GM18511 (cell line): ENCODE measurements at regions not wholly inside any gene's neighbourhood (a gene's known extent, or its start where the extent isn't known, plus 50 kb on each side); places are given as distances from the start of the nearest gene placed in this dataset.

Experiments
- ATAC-seq: cut with Tn5 transposase; IDR thresholded peaks from one replicate; pipeline ENCODE4 v1.9.1; 2021; ENCODE audit warnings: mild to moderate bottlenecking, moderate library complexity; ENCODE audit not compliant: unreplicated experiment

- ATAC-seq: no peak
Measured at GRCh38 chr6:18920701-18921100, 533.6 kb downstream of the RNF144B start.

DNA sequence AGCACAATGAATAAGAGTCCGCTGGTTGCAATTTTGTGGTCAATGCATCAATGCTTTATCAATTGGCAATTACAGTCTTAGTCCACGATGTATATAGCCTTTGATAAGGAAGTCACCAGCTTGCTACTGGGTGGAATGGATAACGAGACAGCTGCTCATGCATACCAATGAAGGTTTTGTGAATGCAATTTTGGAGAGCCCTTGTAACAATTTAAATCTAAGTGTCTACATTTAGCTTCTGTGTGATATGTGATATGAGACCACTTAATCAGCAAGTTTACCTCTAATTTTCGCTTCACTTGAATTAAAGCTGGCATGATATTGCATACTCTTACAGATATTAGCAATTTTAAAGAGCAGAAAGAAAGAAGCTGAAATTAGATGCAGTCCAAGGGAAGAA lies 543.9 kb downstream of the RNF144B start:
- no peak for ATAC-seq

GRCh38 chr6:18958146-18958545 lies 571.0 kb downstream of the RNF144B start:
- no peak for ATAC-seq

GRCh38 chr6:18961566-18961965 lies 574.4 kb downstream of the RNF144B start:
- ATAC-seq: no peak

DNA sequence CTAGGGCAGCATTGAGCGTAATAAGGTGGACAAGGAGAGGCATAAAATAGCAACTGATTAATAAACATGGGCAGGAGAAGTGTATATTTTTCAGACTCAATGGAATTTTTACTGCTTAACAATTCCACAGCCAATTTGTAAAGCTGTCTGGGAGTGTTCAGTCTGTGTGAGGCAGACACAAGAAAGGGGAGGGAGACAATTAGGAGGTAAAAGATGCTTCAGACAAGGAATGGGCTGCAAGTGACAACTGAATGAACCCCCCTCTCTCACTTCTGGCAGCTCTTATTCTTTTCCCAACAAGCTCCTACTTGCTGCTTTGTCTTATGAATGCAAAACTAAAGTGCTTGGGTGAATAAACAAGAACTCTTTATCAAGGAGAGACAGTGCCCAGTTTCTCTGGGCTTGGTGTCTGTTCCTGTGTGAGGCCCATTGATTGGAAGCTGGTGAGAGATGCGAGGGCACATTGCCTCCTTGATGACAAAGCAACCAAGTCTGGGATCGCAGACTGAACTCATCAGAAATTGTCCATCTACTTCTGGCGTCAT lies 575.3 kb downstream of the RNF144B start:
- no peak for ATAC-seq

DNA sequence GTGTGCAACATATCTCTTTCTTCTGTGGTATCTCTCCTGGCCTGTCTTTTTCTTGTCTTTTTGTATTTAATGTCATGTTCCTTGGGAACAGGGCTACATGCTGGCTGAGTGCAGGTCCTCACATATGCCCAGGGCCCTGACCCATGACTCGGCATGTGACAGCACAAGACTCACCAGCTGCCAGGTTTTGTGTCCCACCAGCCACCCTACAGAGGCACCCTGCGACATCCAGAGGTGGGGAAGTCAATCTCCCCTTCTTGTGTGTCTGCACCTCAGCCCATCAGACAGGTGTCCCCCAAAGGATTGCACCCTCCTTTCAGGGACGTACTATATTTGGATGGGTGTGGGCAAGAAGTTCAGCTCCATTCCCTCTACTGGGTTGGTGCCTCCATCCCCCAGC lies 576.3 kb downstream of the RNF144B start:
- ATAC-seq: no peak

- no peak for ATAC-seq
Measured at GRCh38 chr6:18973251-18973650, 586.1 kb downstream of the RNF144B start.

- ATAC-seq: no peak
Measured at GRCh38 chr6:18976091-18976490, 588.9 kb downstream of the RNF144B start.

GRCh38 chr6:18976966-18977365 lies 589.8 kb downstream of the RNF144B start:
- ATAC-seq: no peak

DNA sequence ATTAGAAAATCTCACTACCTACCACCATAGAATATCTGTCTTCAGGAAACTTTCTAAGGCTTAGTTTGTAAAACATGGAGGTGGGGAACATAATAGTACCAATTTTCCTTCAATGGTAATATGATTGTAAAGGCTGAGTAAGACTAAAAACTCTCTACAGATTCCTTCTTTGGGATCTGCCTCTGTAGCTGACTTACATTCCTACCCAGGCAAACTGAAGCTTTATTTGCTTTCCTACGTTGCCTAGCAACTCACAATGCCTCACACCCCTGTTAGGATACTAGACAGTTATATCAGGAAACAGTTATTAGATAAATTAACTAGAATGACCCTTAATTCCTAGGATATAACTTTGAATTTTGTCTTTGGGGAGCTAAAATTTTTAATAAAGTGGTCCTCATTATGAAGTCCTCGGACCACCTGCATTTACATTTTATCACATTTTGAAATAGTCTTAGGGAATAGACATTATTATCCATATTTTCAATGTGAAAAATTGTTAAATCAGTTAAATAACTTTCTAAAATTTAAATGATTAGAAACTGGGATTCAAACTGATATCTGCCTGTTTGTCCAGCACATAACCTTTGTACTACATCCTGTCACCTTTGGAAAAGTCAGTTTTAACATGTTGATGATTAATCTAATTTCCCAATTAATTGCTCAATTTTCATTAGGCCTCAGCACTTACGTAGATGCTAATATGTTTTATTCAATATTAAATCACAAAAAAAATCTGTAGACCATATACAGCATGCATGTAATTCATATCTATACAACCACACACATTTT lies 591.4 kb downstream of the RNF144B start:
- no peak for ATAC-seq

- no peak for ATAC-seq
Measured at GRCh38 chr6:18985061-18985460, 597.9 kb downstream of the RNF144B start.

DNA sequence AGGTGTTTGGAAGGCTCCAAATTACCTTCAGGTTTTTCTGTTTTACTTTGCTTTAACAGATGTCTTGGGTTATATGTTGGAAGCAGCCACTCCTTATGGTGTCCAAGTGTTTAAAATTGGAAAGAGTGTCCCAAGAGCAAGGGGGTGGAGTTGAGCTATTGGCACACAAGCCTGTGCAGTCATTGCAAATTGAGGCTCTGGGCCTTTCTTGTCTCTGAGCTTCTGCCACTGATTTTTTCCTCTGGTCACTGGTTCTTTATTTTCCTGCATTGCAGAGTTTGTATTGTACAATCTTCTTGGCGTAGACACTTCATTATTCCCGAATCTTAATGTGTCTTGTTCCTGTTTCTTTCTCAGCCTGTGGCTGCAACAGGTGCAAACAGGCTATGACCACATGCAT lies 598.8 kb downstream of the RNF144B start:
- ATAC-seq: no peak

DNA sequence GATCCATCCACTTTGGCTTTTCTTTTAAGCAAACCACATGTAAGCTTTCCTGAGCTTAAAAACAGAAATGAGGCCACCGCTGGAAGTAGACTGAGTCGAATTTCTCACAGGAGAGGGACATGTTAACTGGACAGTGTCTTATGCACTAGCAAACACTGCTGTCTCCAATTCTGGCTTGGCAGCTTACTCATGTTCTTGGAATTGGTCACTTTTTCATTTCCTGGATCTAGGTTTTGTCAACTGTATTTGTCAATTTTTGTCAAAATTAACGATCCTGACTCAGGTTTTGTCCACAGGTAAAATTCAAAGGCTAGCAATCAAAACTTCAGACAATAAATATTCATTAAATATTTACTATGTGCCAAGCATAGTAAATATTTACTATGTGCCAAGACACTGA lies 601.5 kb downstream of the RNF144B start:
- ATAC-seq: no peak

GRCh38 chr6:18990059-18990978 lies 603.2 kb downstream of the RNF144B start:
- ATAC-seq: peak; percentile 85

- peak; percentile 97 for ATAC-seq
Measured at GRCh38 chr6:18997375-18997826, 610.3 kb downstream of the RNF144B start.

DNA sequence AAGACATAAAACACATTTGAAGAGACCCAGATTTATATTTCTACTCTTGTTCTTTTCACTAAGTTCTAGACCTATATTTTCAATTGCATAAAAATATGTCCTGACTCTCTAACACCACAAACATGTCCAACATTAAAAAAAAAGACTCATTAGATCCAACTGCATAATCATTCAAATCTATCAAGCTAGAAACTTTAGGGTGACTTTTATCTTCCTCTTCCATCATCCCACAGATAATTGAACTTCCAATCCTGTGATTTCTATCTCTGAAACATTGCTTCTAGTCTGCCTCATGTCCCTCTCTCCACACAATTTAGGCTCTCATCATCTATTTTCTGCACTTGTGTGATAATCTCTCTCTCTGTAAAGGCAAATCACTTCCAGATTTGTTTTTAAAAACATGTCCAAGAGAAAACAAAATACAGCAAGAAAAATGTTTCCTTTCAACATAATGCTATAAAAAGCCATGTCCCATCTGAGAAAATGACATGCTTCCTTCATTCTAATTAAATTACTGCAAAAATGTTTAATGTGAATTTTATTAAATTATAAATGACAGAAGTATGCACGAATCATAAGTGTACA lies 615.9 kb downstream of the RNF144B start:
- ATAC-seq: no peak

DNA sequence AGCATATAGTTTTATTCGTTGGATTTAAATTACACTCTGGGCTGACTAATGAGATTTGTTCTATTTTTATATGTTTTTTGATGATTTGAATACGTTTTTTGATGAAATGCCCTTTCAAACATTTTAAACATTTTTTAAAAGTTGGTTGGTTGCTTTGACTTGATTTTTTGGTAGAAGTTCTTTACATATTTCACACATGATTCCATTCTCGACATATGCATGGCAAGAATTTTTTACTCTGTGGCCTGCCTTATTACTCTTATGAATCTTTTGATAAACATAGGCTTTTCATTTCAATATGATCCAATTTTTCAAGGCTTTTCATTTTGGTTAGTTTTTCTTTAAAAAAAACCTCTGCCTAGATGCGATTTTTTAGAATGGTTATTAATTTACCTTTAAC lies 617.0 kb downstream of the RNF144B start:
- ATAC-seq: no peak

GRCh38 chr6:19009769-19010168 lies 622.6 kb downstream of the RNF144B start:
- ATAC-seq: no peak

DNA sequence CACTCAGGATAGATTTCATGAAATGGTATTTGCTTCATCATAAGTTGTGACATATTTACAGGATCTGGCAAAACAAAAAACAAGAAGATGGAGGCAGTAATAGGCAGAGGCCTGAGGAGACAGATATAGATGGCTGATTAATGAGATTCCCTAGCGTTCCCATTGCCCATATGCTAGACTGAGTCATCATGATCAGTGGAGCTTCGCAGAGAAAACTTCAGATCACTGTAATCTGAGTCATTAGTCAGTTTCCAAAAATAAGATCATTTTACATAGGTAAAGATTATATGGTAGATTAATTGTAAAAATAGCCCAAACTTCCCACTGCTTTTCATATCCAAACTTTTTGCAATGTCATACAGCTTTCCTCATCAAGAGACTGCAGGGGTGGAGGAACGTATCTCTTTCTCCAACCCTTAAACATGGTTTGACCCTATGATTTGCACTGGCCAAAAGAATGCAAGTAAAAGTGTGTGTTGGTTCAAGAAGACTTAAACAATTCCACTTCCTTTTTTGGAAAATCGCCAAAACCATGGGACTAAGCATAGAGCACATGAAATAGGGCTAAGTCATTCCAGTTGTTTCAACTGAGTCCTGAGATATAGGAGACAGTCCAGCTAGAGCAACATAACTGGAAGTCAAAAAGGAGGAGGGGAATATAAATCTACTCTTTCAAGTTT lies 626.0 kb downstream of the RNF144B start:
- no peak for ATAC-seq

GRCh38 chr6:19024737-19025136 lies 637.6 kb downstream of the RNF144B start:
- no peak for ATAC-seq

DNA sequence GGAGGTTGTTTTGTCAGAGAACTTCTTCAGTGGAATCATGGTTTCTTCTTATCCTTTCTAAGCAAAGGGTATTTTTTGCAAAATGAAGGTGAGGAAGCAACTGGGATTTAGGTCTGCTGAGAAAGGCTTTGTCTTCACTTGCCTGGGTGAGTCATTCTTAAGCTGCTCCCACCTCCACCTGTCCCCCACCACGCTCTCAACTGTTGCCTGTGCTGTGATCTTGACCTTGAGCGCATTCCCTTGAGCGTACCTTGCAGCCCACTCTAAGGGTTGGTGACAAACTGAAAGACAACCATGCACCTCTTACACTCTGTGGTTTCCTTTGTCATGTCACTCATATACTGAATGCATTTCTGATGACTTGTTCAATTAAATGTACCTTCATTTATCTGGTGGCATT lies 641.1 kb downstream of the RNF144B start:
- ATAC-seq: no peak
